ENCODE measurements at regions not wholly inside any gene's neighbourhood (a gene's known extent, or its start where the extent isn't known, plus 50 kb on each side); places are given as distances from the start of the nearest gene placed in this dataset.

GRCh38 chr18:30512872-30513271 lies 529.7 kb downstream of the DSC3 start:
- TF ChIP-seq GATA2 (IDR thresholded peaks at IDR 0.05; ENCODE audit: low read depth, low read length) (no peak), GATA3 (IDR thresholded peaks at IDR 0.05; ENCODE audit: low read depth, low read length) (no peak)

- TF ChIP-seq GATA3 (IDR thresholded peaks at IDR 0.05; ENCODE audit: low read depth, low read length) (no peak), GATA2 (IDR thresholded peaks at IDR 0.05; ENCODE audit: low read depth, low read length) (no peak)
Observed at GRCh38 chr18:30510882-30511281, 531.7 kb downstream of the DSC3 start.

- no peak for TF ChIP-seq GATA3 (IDR thresholded peaks at IDR 0.05; ENCODE audit: low read depth, low read length)
Observed at GRCh38 chr18:30501594-30501993, 540.9 kb downstream of the DSC3 start.

GRCh38 chr18:30500240-30500945 lies 542.1 kb downstream of the DSC3 start:
- TF ChIP-seq GATA2 (IDR thresholded peaks at IDR 0.05; ENCODE audit: low read depth, low read length) = no peak
- TF ChIP-seq GATA3 (IDR thresholded peaks at IDR 0.05; ENCODE audit: low read depth, low read length) = no peak

GRCh38 chr18:30499721-30500120 lies 542.8 kb downstream of the DSC3 start:
- no peak for TF ChIP-seq GATA3 (IDR thresholded peaks at IDR 0.05; ENCODE audit: low read depth, low read length)
- no peak for TF ChIP-seq GATA2 (IDR thresholded peaks at IDR 0.05; ENCODE audit: low read depth, low read length)

- TF ChIP-seq GATA2 (IDR thresholded peaks at IDR 0.05; ENCODE audit: low read depth, low read length) = no peak
- TF ChIP-seq GATA3 (IDR thresholded peaks at IDR 0.05; ENCODE audit: low read depth, low read length) = no peak
Observed at GRCh38 chr18:30492552-30493129, 549.9 kb downstream of the DSC3 start.

- no peak for TF ChIP-seq GATA2 (IDR thresholded peaks at IDR 0.05; ENCODE audit: low read depth, low read length)
- TF ChIP-seq GATA3 (IDR thresholded peaks at IDR 0.05; ENCODE audit: low read depth, low read length) = no peak
Observed at GRCh38 chr18:30491815-30492551, 550.6 kb downstream of the DSC3 start.

- TF ChIP-seq GATA3 (IDR thresholded peaks at IDR 0.05; ENCODE audit: low read depth, low read length) (no peak), GATA2 (IDR thresholded peaks at IDR 0.05; ENCODE audit: low read depth, low read length) (no peak)
Observed at GRCh38 chr18:30489890-30490643, 552.5 kb downstream of the DSC3 start.

- no peak for TF ChIP-seq GATA2 (IDR thresholded peaks at IDR 0.05; ENCODE audit: low read depth, low read length)
- TF ChIP-seq GATA3 (IDR thresholded peaks at IDR 0.05; ENCODE audit: low read depth, low read length) = no peak
Observed at GRCh38 chr18:30487962-30488361, 554.6 kb downstream of the DSC3 start.

- TF ChIP-seq GATA2 (IDR thresholded peaks at IDR 0.05; ENCODE audit: low read depth, low read length) (no peak), GATA3 (IDR thresholded peaks at IDR 0.05; ENCODE audit: low read depth, low read length) (no peak)
Observed at GRCh38 chr18:30486856-30487255, 555.7 kb downstream of the DSC3 start.

- TF ChIP-seq GATA3 (IDR thresholded peaks at IDR 0.05; ENCODE audit: low read depth, low read length) (no peak), GATA2 (IDR thresholded peaks at IDR 0.05; ENCODE audit: low read depth, low read length) (no peak)
Observed at GRCh38 chr18:30485078-30485477, 557.5 kb downstream of the DSC3 start.

GRCh38 chr18:30481871-30482270 lies 560.7 kb downstream of the DSC3 start:
- TF ChIP-seq GATA3 (IDR thresholded peaks at IDR 0.05; ENCODE audit: low read depth, low read length) (no peak), GATA2 (IDR thresholded peaks at IDR 0.05; ENCODE audit: low read depth, low read length) (no peak)

GRCh38 chr18:30469091-30469490 lies 573.5 kb downstream of the DSC3 start:
- TF ChIP-seq GATA3 (IDR thresholded peaks at IDR 0.05; ENCODE audit: low read depth, low read length) (no peak), GATA2 (IDR thresholded peaks at IDR 0.05; ENCODE audit: low read depth, low read length) (no peak)

GRCh38 chr18:30465096-30465495 lies 577.4 kb downstream of the DSC3 start:
- TF ChIP-seq GATA3 (IDR thresholded peaks at IDR 0.05; ENCODE audit: low read depth, low read length) = no peak

Measured in SH-SY5Y (cell line).